ENCODE measurements at regions not wholly inside any gene's neighbourhood (a gene's known extent, or its start where the extent isn't known, plus 50 kb on each side); places are given as distances from the start of the nearest gene placed in this dataset.

- no peak for TF ChIP-seq ZFX (IDR thresholded peaks at IDR 0.05; ENCODE audit: borderline replicate concordance)
- TF ChIP-seq CTCF (IDR thresholded peaks at IDR 0.05) = no peak
- H3K27ac ChIP-seq = no peak overlapping the region
These were observed 75.9 kb upstream of the SLC35G4 start for GRCh38 chr18:11533513-11533890.

GRCh38 chr18:11532758-11533512, 76.5 kb upstream of the SLC35G4 start:
- TF ChIP-seq CTCF (IDR thresholded peaks at IDR 0.05) (no peak), ZFX (IDR thresholded peaks at IDR 0.05; ENCODE audit: borderline replicate concordance) (no peak)
- H3K27ac ChIP-seq = no peak overlapping the region

- TF ChIP-seq CTCF (IDR thresholded peaks at IDR 0.05) = no peak
- no peak for TF ChIP-seq ZFX (IDR thresholded peaks at IDR 0.05; ENCODE audit: borderline replicate concordance)
- no peak overlapping the region for H3K27ac ChIP-seq
These were observed 80.3 kb upstream of the SLC35G4 start for GRCh38 chr18:11529081-11529480.

- no peak overlapping the region for H3K27ac ChIP-seq
- TF ChIP-seq ZFX (IDR thresholded peaks at IDR 0.05; ENCODE audit: borderline replicate concordance) (no peak), CTCF (IDR thresholded peaks at IDR 0.05) (no peak)
These were observed 82.7 kb upstream of the SLC35G4 start for GRCh38 chr18:11526675-11527074.

- TF ChIP-seq ZFX (IDR thresholded peaks at IDR 0.05; ENCODE audit: borderline replicate concordance) (no peak), CTCF (IDR thresholded peaks at IDR 0.05) (no peak)
- no peak overlapping the region for H3K27ac ChIP-seq
These were observed 85.6 kb upstream of the SLC35G4 start for GRCh38 chr18:11523804-11524203.

GRCh38 chr18:11522992-11523391, 86.4 kb upstream of the SLC35G4 start:
- H3K27ac ChIP-seq = no peak overlapping the region
- TF ChIP-seq ZFX (IDR thresholded peaks at IDR 0.05; ENCODE audit: borderline replicate concordance) = no peak
- TF ChIP-seq CTCF (IDR thresholded peaks at IDR 0.05) = no peak

GRCh38 chr18:11521853-11522252, 87.5 kb upstream of the SLC35G4 start:
- TF ChIP-seq CTCF (IDR thresholded peaks at IDR 0.05) = no peak
- TF ChIP-seq ZFX (IDR thresholded peaks at IDR 0.05; ENCODE audit: borderline replicate concordance) = no peak
- no peak overlapping the region for H3K27ac ChIP-seq

Data from 22Rv1 (cell line).